NCI-H82 (cell line): ENCODE measurements at regions not wholly inside any gene's neighbourhood (a gene's known extent, or its start where the extent isn't known, plus 50 kb on each side); places are given as distances from the start of the nearest gene placed in this dataset.
A peak's percentile ranks its signal among the peaks of the same experiment; 100 is the strongest.

ENCODE experiments used
- DNase-seq: peaks from one replicate; lab custom pipeline; 2025; lab: John Stamatoyannopoulos, UW

GRCh38 chr1:232278925-232279324 lies 351.0 kb downstream of the SIPA1L2 start:
- DNase-seq = no peak

- no peak for DNase-seq
Measured at GRCh38 chr1:232276651-232277050, 353.3 kb downstream of the SIPA1L2 start.

GRCh38 chr1:232274999-232275710 lies 354.8 kb downstream of the SIPA1L2 start:
- DNase-seq = no peak

GRCh38 chr1:232274236-232274855 lies 355.6 kb downstream of the SIPA1L2 start:
- no peak for DNase-seq

- DNase-seq = no peak
Measured at GRCh38 chr1:232273011-232273410, 356.9 kb downstream of the SIPA1L2 start.

GRCh38 chr1:232271991-232272589 lies 357.8 kb downstream of the SIPA1L2 start:
- no peak for DNase-seq

- no peak for DNase-seq
Measured at GRCh38 chr1:232271299-232271698, 358.6 kb downstream of the SIPA1L2 start.

GRCh38 chr1:232269988-232270387 lies 359.9 kb downstream of the SIPA1L2 start:
- no peak for DNase-seq

GRCh38 chr1:232267837-232268598 lies 361.9 kb downstream of the SIPA1L2 start:
- DNase-seq = no peak

- no peak for DNase-seq
Measured at GRCh38 chr1:232267092-232267836, 362.7 kb downstream of the SIPA1L2 start.

- peak; percentile 94 for DNase-seq
Measured at GRCh38 chr1:232263452-232263851, 366.5 kb downstream of the SIPA1L2 start.

- DNase-seq = peak; percentile 57
Measured at GRCh38 chr1:232262991-232263390, 366.9 kb downstream of the SIPA1L2 start.

GRCh38 chr1:232260861-232261260 lies 369.1 kb downstream of the SIPA1L2 start:
- DNase-seq = peak; percentile 30

GRCh38 chr1:232260045-232260444 lies 369.9 kb downstream of the SIPA1L2 start:
- DNase-seq = no peak

- peak; percentile 46 for DNase-seq
Measured at GRCh38 chr1:232259333-232259732, 370.6 kb downstream of the SIPA1L2 start.

GRCh38 chr1:232252546-232253118 lies 377.3 kb downstream of the SIPA1L2 start:
- DNase-seq = no peak

GRCh38 chr1:232250838-232251237 lies 379.1 kb downstream of the SIPA1L2 start:
- DNase-seq = peak; percentile 100

- peak; percentile 84 for DNase-seq
Measured at GRCh38 chr1:232249861-232250777, 379.8 kb downstream of the SIPA1L2 start.

- DNase-seq = peak; percentile 48
Measured at GRCh38 chr1:232249339-232249738, 380.6 kb downstream of the SIPA1L2 start.

- DNase-seq = no peak
Measured at GRCh38 chr1:232248276-232248820, 381.6 kb downstream of the SIPA1L2 start.
